Fibroblast of skin of left biceps (primary cell): ENCODE measurements at regions not wholly inside any gene's neighbourhood (a gene's known extent, or its start where the extent isn't known, plus 50 kb on each side); places are given as distances from the start of the nearest gene placed in this dataset.

Source experiments
- DNase-seq, 2 experiments: peaks; one replicate each; pipeline ENCODE4 v3.0.0-alpha.2; 2013; ENCODE audit warnings: low read depth in 2 of 2

GRCh38 chr1:116262995-116263385, 110.1 kb upstream of the ATP1A1 start:
- no peak for DNase-seq

GRCh38 chr1:116265931-116266863, 106.8 kb upstream of the ATP1A1 start:
- no peak for DNase-seq

- DNase-seq = no peak
Observed at GRCh38 chr1:116266864-116267212, 106.2 kb upstream of the ATP1A1 start.

- no peak for DNase-seq
Observed at GRCh38 chr1:116268211-116268610, 104.8 kb upstream of the ATP1A1 start.

GRCh38 chr1:116270316-116271057, 102.6 kb upstream of the ATP1A1 start:
- no peak for DNase-seq

GRCh38 chr1:116273042-116273783, 99.8 kb upstream of the ATP1A1 start:
- no peak for DNase-seq

GRCh38 chr1:116276532-116276931, 96.5 kb upstream of the ATP1A1 start:
- no peak for DNase-seq

GRCh38 chr1:116277840-116278540, 95.1 kb upstream of the ATP1A1 start:
- DNase-seq = no peak

- no peak for DNase-seq
Observed at GRCh38 chr1:116278541-116278866, 94.5 kb upstream of the ATP1A1 start.

- DNase-seq = no peak
Observed at GRCh38 chr1:116279715-116280114, 93.3 kb upstream of the ATP1A1 start.

- no peak for DNase-seq
Observed at GRCh38 chr1:116284819-116285390, 88.1 kb upstream of the ATP1A1 start.

- DNase-seq = peak; percentile 30 to 39
Observed at GRCh38 chr1:116286541-116286971, 86.5 kb upstream of the ATP1A1 start.

- no peak for DNase-seq
Observed at GRCh38 chr1:116287341-116288200, 85.5 kb upstream of the ATP1A1 start.

- no peak for DNase-seq
Observed at GRCh38 chr1:116288201-116288598, 84.8 kb upstream of the ATP1A1 start.

- DNase-seq = no peak
Observed at GRCh38 chr1:116289193-116289592, 83.9 kb upstream of the ATP1A1 start.

GRCh38 chr1:116290085-116290705, 82.8 kb upstream of the ATP1A1 start:
- DNase-seq = no peak

- no peak for DNase-seq
Observed at GRCh38 chr1:116291024-116291423, 82.0 kb upstream of the ATP1A1 start.

- no peak for DNase-seq
Observed at GRCh38 chr1:116292929-116293725, 79.9 kb upstream of the ATP1A1 start.
